ENCODE measurements at regions not wholly inside any gene's neighbourhood (a gene's known extent, or its start where the extent isn't known, plus 50 kb on each side); places are given as distances from the start of the nearest gene placed in this dataset.

DNA sequence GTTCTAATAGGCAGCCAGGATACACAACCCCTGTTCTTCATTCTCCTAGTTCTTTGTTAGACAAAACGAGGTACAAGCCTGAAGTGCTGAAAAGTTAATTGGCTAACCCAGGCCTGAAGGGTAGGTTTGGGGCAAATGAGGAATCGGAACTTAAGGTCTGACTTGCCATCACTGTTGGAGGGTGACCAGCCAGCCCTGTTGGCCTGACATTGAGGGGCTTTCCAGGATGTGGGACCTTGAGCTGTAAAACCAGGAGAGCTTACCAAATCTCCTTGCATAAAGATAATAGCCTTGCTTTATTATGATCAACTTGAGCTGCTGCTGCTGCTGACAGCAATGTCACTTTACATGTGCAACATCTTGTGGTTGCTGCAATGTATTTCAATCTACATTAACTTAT, 256.0 kb downstream of the VAPA start:
- no peak for TF ChIP-seq EZH2 (IDR thresholded peaks at IDR 0.05)
- no peak for TF ChIP-seq POLR2AphosphoS5 (IDR thresholded peaks at IDR 0.05; ENCODE audit: borderline replicate concordance, low read depth, low read length)
- TF ChIP-seq FOXP2 (optimal IDR thresholded peaks at IDR 0.05; ENCODE audit: control extremely low read depth, extremely low read length, insufficient read depth): no peak
